Liver (tissue), 8 donors: ENCODE measurements at regions not wholly inside any gene's neighbourhood (a gene's known extent, or its start where the extent isn't known, plus 50 kb on each side); places are given as distances from the start of the nearest gene placed in this dataset.

ENCODE experiments used
- DNase-seq: peaks from one replicate; pipeline ENCODE4 v3.0.0-alpha.2; 2017; ENCODE audit warnings: low spot score
- H3K27ac ChIP-seq, 2 donors: one replicate each; pipeline ENCODE4 v1.7.0; 2013; ENCODE audit warnings: inconsistent platforms in 2 of 2, low read length in 2 of 2, control low read depth in 1 of 2, low read depth in 1 of 2, mild to moderate bottlenecking in 1 of 2
- H3K27me3 ChIP-seq, 4 donors: one replicate each; pipeline versions ENCODE4 v1.6.1 to v1.7.0; 2013; ENCODE audit warnings: low read length in 3 of 4, inconsistent platforms in 1 of 4, mild to moderate bottlenecking in 1 of 4, moderate library complexity in 1 of 4; ENCODE audit not compliant: control insufficient read depth in 4 of 4, insufficient read depth in 4 of 4
- H3K36me3 ChIP-seq, 4 donors: one replicate each; pipeline versions ENCODE4 v1.6.1 to v1.7.0; 2013; ENCODE audit warnings: low read length in 3 of 4, mild to moderate bottlenecking in 3 of 4, low read depth in 1 of 4, moderate library complexity in 1 of 4; ENCODE audit not compliant: control insufficient read depth in 4 of 4, insufficient read depth in 3 of 4
- H3K4me1 ChIP-seq, 4 donors: one replicate each; pipeline versions ENCODE4 v1.6.1 to v1.7.0; 2013; ENCODE audit warnings: low read length in 3 of 4, mild to moderate bottlenecking in 3 of 4, moderate library complexity in 1 of 4; ENCODE audit not compliant: control insufficient read depth in 4 of 4, insufficient read depth in 4 of 4
- H3K4me3 ChIP-seq, 3 donors: one replicate each; pipeline versions ENCODE4 v1.6.1 to v1.7.0; 2013; ENCODE audit warnings: low read length in 3 of 3, control low read depth in 1 of 3, low read depth in 1 of 3, mild to moderate bottlenecking in 1 of 3
- H3K9ac ChIP-seq, 2 donors: one replicate each; pipeline ENCODE4 v1.7.0; 2013; ENCODE audit warnings: low read length in 2 of 2, mild to moderate bottlenecking in 2 of 2, moderate library complexity in 2 of 2, control low read depth in 1 of 2, low read depth in 1 of 2
- H3K9me3 ChIP-seq, 4 donors: one replicate each; pipeline versions ENCODE4 v1.6.1 to v1.7.0; 2013; ENCODE audit warnings: low read length in 3 of 4; ENCODE audit not compliant: control insufficient read depth in 4 of 4
- EGR1 ChIP-seq, 2 donors: IDR thresholded peaks; 2 replicates each; pipeline ENCODE4 v1.6.1; 2016 to 2018; ENCODE audit warnings: antibody characterized with exemption in 2 of 2, low read depth in 2 of 2
- FOXA1 ChIP-seq: IDR thresholded peaks from 2 replicates; pipeline ENCODE4 v1.6.1; 2016; ENCODE audit warnings: antibody characterized with exemption
- FOXA2 ChIP-seq: IDR thresholded peaks from 2 replicates; pipeline ENCODE4 v1.6.1; 2016; ENCODE audit warnings: antibody characterized with exemption
- GABPA ChIP-seq, 2 donors: IDR thresholded peaks in 1 of 2; conservative IDR thresholded peaks in 1 of 2; 2 replicates each; pipeline ENCODE4 v1.6.1; 2016; ENCODE audit warnings: antibody characterized with exemption in 2 of 2, mild to moderate bottlenecking in 1 of 2, moderate library complexity in 1 of 2
- HNF4A ChIP-seq, 2 donors: conservative IDR thresholded peaks; 2 replicates each; pipeline ENCODE4 v1.6.1; 2016; ENCODE audit warnings: antibody characterized with exemption in 2 of 2, mild to moderate bottlenecking in 2 of 2
- HNF4G ChIP-seq: IDR thresholded peaks from 2 replicates; pipeline ENCODE4 v1.6.1; 2016; ENCODE audit warnings: antibody characterized with exemption
- JUND ChIP-seq, 2 donors: IDR thresholded peaks; 2 replicates each; pipeline ENCODE4 v1.6.1; 2016; ENCODE audit warnings: antibody characterized with exemption in 2 of 2
- MAX ChIP-seq: IDR thresholded peaks from 2 replicates; pipeline ENCODE4 v1.6.1; 2016; ENCODE audit warnings: antibody characterized with exemption
- NR2F2 ChIP-seq: IDR thresholded peaks from 2 replicates; pipeline ENCODE4 v1.6.1; 2016; ENCODE audit warnings: antibody characterized with exemption
- RAD21 ChIP-seq, 2 donors: IDR thresholded peaks; 2 replicates each; pipeline ENCODE4 v1.6.1; 2016; ENCODE audit warnings: antibody characterized with exemption in 2 of 2, mild to moderate bottlenecking in 2 of 2
- RXRA ChIP-seq, 2 donors: IDR thresholded peaks; 2 replicates each; pipeline ENCODE4 v1.6.1; 2017 to 2018; ENCODE audit warnings: antibody characterized with exemption in 2 of 2, mild to moderate bottlenecking in 1 of 2
- SP1 ChIP-seq: IDR thresholded peaks from 2 replicates; pipeline ENCODE4 v1.6.1; 2018; ENCODE audit warnings: antibody characterized with exemption, mild to moderate bottlenecking
- TAF1 ChIP-seq: conservative IDR thresholded peaks from 2 replicates; pipeline ENCODE4 v1.6.1; 2016; ENCODE audit warnings: antibody characterized with exemption, mild to moderate bottlenecking
- YY1 ChIP-seq: IDR thresholded peaks from 2 replicates; pipeline ENCODE4 v1.6.1; 2016; ENCODE audit warnings: antibody characterized with exemption, mild to moderate bottlenecking
- WGBS: extraction: QIAGEN DNeasy Blood & Tissue Kit; methylation state at CpG from one replicate; pipeline ENCODE4 v1.1.7; 2013; 5-methylcytosine and 5-hydroxymethylcytosine counted together
- TF ChIP-seq, protein P1 (sequence below): IDR thresholded peaks from 2 replicates; pipeline ENCODE4 v1.6.1; 2016; ENCODE audit warnings: antibody characterized with exemption, mild to moderate bottlenecking
- TF ChIP-seq, protein P2 (sequence below): fragments of 150-350 bp; IDR thresholded peaks from 2 replicates; pipeline ENCODE4 v1.5.1; 2017; ENCODE audit warnings: improper control_type of control experiment, low read depth, low read length; ENCODE audit not compliant: missing input control
- TF ChIP-seq, protein P3 (sequence below): IDR thresholded peaks from 2 replicates; pipeline ENCODE4 v1.6.1; 2016; ENCODE audit warnings: antibody characterized with exemption
- TF ChIP-seq, protein P4 (sequence below): IDR thresholded peaks from 2 replicates; pipeline ENCODE4 v1.6.1; 2016; ENCODE audit warnings: antibody characterized with exemption
- donor health status: healthy.
- donor health status: healthy.
- donor health status: healthy.
- donor health status: healthy.
- donor health status: healthy.

GRCh38 chr7:10210000-10210399 lies 763.7 kb upstream of the PHF14 start:
- Histone ChIP-seq H3K27me3 (peaks cover 0 to 3% (median 0%) of the 10 kb centered on the region in 4 donors), H3K36me3 (no peaks in the 10 kb centered on the region), H3K9ac (no peak overlapping the region), H3K27ac (no peak overlapping the region), H3K4me3 (no peak overlapping the region), H3K9me3 (peaks cover 2 to 20% (median 5%) of the 10 kb centered on the region in 4 donors), H3K4me1 (no peaks in the 10 kb centered on the region)
- WGBS: 72% methylated on average over 4 of the region's 4 CpGs
- DNase-seq: no peak
- no peak for TF ChIP-seq EGR1 (IDR thresholded peaks at IDR 0.05; ENCODE audit: low read depth in 2 of 2)
- TF ChIP-seq, protein P1, sequence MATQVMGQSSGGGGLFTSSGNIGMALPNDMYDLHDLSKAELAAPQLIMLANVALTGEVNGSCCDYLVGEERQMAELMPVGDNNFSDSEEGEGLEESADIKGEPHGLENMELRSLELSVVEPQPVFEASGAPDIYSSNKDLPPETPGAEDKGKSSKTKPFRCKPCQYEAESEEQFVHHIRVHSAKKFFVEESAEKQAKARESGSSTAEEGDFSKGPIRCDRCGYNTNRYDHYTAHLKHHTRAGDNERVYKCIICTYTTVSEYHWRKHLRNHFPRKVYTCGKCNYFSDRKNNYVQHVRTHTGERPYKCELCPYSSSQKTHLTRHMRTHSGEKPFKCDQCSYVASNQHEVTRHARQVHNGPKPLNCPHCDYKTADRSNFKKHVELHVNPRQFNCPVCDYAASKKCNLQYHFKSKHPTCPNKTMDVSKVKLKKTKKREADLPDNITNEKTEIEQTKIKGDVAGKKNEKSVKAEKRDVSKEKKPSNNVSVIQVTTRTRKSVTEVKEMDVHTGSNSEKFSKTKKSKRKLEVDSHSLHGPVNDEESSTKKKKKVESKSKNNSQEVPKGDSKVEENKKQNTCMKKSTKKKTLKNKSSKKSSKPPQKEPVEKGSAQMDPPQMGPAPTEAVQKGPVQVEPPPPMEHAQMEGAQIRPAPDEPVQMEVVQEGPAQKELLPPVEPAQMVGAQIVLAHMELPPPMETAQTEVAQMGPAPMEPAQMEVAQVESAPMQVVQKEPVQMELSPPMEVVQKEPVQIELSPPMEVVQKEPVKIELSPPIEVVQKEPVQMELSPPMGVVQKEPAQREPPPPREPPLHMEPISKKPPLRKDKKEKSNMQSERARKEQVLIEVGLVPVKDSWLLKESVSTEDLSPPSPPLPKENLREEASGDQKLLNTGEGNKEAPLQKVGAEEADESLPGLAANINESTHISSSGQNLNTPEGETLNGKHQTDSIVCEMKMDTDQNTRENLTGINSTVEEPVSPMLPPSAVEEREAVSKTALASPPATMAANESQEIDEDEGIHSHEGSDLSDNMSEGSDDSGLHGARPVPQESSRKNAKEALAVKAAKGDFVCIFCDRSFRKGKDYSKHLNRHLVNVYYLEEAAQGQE: no peak
- TF ChIP-seq TAF1: no peak
- TF ChIP-seq NR2F2: no peak

DNA sequence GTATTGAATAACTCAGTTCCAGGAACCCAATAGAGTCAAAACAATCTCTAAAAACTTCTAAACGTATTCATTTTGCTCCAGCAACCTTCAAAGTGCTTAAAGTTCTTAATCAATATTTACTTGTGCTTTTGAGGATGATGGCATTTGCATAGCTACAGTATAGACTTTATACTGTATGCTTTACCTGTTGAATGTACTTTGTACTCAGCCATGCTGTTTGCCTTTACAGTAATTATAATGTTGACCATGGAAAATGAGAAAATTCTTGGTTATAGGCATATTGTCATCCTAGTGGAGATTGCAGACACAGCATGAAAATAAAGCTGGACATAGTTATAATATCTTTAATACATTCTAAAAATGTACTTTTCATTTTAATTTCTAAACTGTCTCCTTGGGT lies 762.7 kb upstream of the PHF14 start:
- no peaks in the 10 kb centered on the region for H3K4me1 ChIP-seq
- DNase-seq: no peak
- H3K4me3 ChIP-seq: no peak overlapping the region
- H3K27ac ChIP-seq: no peak overlapping the region
- H3K9me3 ChIP-seq: peaks cover 2 to 20% (median 6%) of the 10 kb centered on the region in 4 donors
- H3K27me3 ChIP-seq: peaks cover 0 to 3% (median 0%) of the 10 kb centered on the region in 4 donors
- TF ChIP-seq FOXA2 (no peak), EGR1 (IDR thresholded peaks at IDR 0.05; ENCODE audit: low read depth in 2 of 2) (no peak), GABPA (IDR thresholded peaks at IDR 0.05 in 1 of 2, conservative IDR thresholded peaks at IDR 0.05 in 1 of 2) (no peak), SP1 (no peak), FOXA1 (no peak), HNF4A (conservative IDR thresholded peaks at IDR 0.05) (no peak), JUND (IDR thresholded peaks at IDR 0.05) (no peak), RAD21 (IDR thresholded peaks at IDR 0.05) (no peak), MAX (no peak), NR2F2 (no peak), YY1 (no peak), TAF1 (no peak), RXRA (IDR thresholded peaks at IDR 0.05) (no peak), HNF4G (no peak)
- TF ChIP-seq, protein P2, sequence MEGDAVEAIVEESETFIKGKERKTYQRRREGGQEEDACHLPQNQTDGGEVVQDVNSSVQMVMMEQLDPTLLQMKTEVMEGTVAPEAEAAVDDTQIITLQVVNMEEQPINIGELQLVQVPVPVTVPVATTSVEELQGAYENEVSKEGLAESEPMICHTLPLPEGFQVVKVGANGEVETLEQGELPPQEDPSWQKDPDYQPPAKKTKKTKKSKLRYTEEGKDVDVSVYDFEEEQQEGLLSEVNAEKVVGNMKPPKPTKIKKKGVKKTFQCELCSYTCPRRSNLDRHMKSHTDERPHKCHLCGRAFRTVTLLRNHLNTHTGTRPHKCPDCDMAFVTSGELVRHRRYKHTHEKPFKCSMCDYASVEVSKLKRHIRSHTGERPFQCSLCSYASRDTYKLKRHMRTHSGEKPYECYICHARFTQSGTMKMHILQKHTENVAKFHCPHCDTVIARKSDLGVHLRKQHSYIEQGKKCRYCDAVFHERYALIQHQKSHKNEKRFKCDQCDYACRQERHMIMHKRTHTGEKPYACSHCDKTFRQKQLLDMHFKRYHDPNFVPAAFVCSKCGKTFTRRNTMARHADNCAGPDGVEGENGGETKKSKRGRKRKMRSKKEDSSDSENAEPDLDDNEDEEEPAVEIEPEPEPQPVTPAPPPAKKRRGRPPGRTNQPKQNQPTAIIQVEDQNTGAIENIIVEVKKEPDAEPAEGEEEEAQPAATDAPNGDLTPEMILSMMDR: no peak
- TF ChIP-seq, protein P3, sequence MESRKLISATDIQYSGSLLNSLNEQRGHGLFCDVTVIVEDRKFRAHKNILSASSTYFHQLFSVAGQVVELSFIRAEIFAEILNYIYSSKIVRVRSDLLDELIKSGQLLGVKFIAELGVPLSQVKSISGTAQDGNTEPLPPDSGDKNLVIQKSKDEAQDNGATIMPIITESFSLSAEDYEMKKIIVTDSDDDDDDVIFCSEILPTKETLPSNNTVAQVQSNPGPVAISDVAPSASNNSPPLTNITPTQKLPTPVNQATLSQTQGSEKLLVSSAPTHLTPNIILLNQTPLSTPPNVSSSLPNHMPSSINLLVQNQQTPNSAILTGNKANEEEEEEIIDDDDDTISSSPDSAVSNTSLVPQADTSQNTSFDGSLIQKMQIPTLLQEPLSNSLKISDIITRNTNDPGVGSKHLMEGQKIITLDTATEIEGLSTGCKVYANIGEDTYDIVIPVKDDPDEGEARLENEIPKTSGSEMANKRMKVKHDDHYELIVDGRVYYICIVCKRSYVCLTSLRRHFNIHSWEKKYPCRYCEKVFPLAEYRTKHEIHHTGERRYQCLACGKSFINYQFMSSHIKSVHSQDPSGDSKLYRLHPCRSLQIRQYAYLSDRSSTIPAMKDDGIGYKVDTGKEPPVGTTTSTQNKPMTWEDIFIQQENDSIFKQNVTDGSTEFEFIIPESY: no peak
- TF ChIP-seq, protein P1: no peak
- TF ChIP-seq, protein P4, sequence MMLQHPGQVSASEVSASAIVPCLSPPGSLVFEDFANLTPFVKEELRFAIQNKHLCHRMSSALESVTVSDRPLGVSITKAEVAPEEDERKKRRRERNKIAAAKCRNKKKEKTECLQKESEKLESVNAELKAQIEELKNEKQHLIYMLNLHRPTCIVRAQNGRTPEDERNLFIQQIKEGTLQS: no peak
- no peak overlapping the region for H3K9ac ChIP-seq
- H3K36me3 ChIP-seq: no peaks in the 10 kb centered on the region
- 51% methylated on average over 1 of the region's 1 CpG for WGBS
